Liver (tissue), 3 donors: ENCODE measurements at regions not wholly inside any gene's neighbourhood (a gene's known extent, or its start where the extent isn't known, plus 50 kb on each side); places are given as distances from the start of the nearest gene placed in this dataset.

Experiments
- EGR1 ChIP-seq, 2 donors: IDR thresholded peaks; 2 replicates each; pipeline ENCODE4 v1.6.1; 2016 to 2018; ENCODE audit warnings: antibody characterized with exemption in 2 of 2, low read depth in 2 of 2
- GABPA ChIP-seq, 2 donors: IDR thresholded peaks in 1 of 2; conservative IDR thresholded peaks in 1 of 2; 2 replicates each; pipeline ENCODE4 v1.6.1; 2016; ENCODE audit warnings: antibody characterized with exemption in 2 of 2, mild to moderate bottlenecking in 1 of 2, moderate library complexity in 1 of 2
- HNF4A ChIP-seq, 2 donors: conservative IDR thresholded peaks; 2 replicates each; pipeline ENCODE4 v1.6.1; 2016; ENCODE audit warnings: antibody characterized with exemption in 2 of 2, mild to moderate bottlenecking in 2 of 2
- RAD21 ChIP-seq, 2 donors: IDR thresholded peaks; 2 replicates each; pipeline ENCODE4 v1.6.1; 2016; ENCODE audit warnings: antibody characterized with exemption in 2 of 2, mild to moderate bottlenecking in 2 of 2
- SP1 ChIP-seq: IDR thresholded peaks from 2 replicates; pipeline ENCODE4 v1.6.1; 2018; ENCODE audit warnings: antibody characterized with exemption, mild to moderate bottlenecking
- TAF1 ChIP-seq: conservative IDR thresholded peaks from 2 replicates; pipeline ENCODE4 v1.6.1; 2016; ENCODE audit warnings: antibody characterized with exemption, mild to moderate bottlenecking
- TF ChIP-seq, protein P1 (sequence below): fragments of 150-350 bp; IDR thresholded peaks from 2 replicates; pipeline ENCODE4 v1.5.1; 2017; ENCODE audit warnings: improper control_type of control experiment, low read depth, low read length; ENCODE audit not compliant: missing input control
- TF ChIP-seq, protein P2 (sequence below): IDR thresholded peaks from 2 replicates; pipeline ENCODE4 v1.6.1; 2016; ENCODE audit warnings: antibody characterized with exemption
- TF ChIP-seq, protein P3 (sequence below): IDR thresholded peaks from 2 replicates; pipeline ENCODE4 v1.6.1; 2016; ENCODE audit warnings: antibody characterized with exemption
- TF ChIP-seq, protein P4 (sequence below): IDR thresholded peaks from 2 replicates; pipeline ENCODE4 v1.6.1; 2016; ENCODE audit warnings: antibody characterized with exemption, mild to moderate bottlenecking
- donor health status: healthy.
- donor health status: healthy.

DNA sequence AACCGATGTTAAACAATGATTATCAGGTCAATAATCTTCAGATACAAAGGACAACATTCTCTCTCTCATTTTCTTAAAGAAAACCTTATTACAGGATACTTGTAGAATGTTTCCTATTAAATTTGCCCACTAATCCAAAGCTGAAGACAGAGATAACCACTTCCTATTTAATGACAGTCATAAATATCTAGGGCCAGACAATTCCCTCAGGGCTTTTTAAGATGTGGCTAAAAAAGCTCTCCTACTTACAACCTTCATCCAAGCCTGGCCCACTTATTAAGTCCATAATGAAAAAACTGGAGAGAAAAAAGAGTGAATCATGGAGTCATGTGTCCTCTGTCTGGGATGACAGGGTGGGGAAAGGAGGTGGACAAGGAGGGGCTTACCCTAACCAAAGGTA is 235.9 kb downstream of the KLF12 start:
- TF ChIP-seq RAD21 (IDR thresholded peaks at IDR 0.05) (no peak), EGR1 (IDR thresholded peaks at IDR 0.05; ENCODE audit: low read depth in 2 of 2) (no peak), GABPA (IDR thresholded peaks at IDR 0.05 in 1 of 2, conservative IDR thresholded peaks at IDR 0.05 in 1 of 2) (no peak), TAF1 (no peak), SP1 (no peak), HNF4A (conservative IDR thresholded peaks at IDR 0.05) (no peak)
- TF ChIP-seq, protein P1, sequence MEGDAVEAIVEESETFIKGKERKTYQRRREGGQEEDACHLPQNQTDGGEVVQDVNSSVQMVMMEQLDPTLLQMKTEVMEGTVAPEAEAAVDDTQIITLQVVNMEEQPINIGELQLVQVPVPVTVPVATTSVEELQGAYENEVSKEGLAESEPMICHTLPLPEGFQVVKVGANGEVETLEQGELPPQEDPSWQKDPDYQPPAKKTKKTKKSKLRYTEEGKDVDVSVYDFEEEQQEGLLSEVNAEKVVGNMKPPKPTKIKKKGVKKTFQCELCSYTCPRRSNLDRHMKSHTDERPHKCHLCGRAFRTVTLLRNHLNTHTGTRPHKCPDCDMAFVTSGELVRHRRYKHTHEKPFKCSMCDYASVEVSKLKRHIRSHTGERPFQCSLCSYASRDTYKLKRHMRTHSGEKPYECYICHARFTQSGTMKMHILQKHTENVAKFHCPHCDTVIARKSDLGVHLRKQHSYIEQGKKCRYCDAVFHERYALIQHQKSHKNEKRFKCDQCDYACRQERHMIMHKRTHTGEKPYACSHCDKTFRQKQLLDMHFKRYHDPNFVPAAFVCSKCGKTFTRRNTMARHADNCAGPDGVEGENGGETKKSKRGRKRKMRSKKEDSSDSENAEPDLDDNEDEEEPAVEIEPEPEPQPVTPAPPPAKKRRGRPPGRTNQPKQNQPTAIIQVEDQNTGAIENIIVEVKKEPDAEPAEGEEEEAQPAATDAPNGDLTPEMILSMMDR: no peak
- TF ChIP-seq, protein P2, sequence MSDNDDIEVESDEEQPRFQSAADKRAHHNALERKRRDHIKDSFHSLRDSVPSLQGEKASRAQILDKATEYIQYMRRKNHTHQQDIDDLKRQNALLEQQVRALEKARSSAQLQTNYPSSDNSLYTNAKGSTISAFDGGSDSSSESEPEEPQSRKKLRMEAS: no peak
- TF ChIP-seq, protein P3, sequence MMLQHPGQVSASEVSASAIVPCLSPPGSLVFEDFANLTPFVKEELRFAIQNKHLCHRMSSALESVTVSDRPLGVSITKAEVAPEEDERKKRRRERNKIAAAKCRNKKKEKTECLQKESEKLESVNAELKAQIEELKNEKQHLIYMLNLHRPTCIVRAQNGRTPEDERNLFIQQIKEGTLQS: no peak
- TF ChIP-seq, protein P4, sequence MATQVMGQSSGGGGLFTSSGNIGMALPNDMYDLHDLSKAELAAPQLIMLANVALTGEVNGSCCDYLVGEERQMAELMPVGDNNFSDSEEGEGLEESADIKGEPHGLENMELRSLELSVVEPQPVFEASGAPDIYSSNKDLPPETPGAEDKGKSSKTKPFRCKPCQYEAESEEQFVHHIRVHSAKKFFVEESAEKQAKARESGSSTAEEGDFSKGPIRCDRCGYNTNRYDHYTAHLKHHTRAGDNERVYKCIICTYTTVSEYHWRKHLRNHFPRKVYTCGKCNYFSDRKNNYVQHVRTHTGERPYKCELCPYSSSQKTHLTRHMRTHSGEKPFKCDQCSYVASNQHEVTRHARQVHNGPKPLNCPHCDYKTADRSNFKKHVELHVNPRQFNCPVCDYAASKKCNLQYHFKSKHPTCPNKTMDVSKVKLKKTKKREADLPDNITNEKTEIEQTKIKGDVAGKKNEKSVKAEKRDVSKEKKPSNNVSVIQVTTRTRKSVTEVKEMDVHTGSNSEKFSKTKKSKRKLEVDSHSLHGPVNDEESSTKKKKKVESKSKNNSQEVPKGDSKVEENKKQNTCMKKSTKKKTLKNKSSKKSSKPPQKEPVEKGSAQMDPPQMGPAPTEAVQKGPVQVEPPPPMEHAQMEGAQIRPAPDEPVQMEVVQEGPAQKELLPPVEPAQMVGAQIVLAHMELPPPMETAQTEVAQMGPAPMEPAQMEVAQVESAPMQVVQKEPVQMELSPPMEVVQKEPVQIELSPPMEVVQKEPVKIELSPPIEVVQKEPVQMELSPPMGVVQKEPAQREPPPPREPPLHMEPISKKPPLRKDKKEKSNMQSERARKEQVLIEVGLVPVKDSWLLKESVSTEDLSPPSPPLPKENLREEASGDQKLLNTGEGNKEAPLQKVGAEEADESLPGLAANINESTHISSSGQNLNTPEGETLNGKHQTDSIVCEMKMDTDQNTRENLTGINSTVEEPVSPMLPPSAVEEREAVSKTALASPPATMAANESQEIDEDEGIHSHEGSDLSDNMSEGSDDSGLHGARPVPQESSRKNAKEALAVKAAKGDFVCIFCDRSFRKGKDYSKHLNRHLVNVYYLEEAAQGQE: no peak
